ENCODE measurements at regions not wholly inside any gene's neighbourhood (a gene's known extent, or its start where the extent isn't known, plus 50 kb on each side); places are given as distances from the start of the nearest gene placed in this dataset.

DNA sequence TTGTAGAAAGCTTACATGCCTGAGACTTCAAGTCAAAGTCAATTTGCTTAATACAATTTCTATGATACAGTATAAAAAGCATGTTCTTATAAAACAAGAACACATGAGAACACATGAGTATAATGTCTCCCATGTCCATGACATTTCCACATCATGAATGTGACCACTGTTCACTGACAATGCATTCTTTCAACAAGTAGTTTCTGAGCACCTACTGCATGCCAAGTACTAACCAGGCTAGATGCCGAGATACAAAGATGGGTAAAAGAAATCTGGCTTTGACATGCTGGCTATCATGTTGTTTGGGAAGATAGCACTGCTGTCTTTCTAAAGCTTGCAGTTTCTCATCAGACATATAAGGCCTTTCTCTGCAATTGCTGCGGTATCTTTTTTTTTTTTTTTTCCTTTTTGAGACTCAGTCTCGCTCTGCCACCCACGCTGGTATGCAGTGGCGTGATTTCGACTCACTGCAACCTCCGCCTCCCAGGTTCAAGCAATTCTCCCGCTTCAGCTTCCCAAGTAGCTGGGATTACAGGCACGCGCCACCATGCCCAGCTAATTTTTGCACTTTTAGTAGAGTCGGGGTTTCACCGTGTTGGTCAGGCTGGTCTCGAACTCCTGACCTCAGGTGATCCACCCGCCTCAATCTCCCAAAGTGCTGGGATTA, 123.6 kb upstream of the DST start:
- no peak for FAIRE-seq

DNA sequence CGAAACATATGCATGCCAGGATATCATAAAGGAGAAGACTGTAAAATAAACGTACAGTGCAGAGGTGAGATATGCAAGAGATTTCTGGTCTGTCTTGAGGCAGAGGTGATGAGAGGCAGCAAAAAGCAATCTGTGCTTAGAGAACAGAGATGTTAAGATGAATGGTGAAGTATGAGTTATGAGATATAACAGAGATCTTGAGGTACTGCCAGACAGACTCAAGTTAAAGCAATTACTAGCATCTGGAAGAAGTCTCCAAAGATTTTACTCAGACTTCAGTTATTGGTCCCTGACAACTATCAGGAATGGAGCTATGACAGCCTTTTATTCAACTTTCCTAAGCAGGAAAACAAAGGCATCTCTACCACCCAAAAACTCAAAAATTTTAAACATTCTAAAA, 122.8 kb upstream of the DST start:
- no peak for FAIRE-seq

DNA sequence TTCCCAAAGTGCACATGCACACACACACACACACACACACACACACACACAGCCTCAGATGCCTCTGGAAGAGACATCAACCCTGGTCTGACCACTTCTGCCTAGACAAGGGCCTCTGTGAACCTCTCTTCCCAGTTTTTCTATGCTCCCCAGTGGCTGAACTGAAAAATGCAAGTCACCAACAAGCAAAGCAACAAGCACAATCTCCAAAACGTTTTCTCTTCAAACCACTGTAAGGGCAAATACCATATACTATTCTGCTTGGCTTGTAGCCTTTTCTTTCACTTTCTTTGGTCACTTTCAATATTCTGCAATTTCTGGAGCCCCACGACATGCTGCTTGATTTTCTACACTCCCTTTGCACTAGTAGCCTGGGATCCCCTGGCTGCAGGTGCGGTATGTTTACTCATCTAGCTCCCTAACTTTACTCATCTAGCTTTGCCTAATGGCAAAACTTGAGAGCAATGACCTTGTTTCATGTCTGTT, 121.4 kb upstream of the DST start:
- peak; percentile 46 for FAIRE-seq

DNA sequence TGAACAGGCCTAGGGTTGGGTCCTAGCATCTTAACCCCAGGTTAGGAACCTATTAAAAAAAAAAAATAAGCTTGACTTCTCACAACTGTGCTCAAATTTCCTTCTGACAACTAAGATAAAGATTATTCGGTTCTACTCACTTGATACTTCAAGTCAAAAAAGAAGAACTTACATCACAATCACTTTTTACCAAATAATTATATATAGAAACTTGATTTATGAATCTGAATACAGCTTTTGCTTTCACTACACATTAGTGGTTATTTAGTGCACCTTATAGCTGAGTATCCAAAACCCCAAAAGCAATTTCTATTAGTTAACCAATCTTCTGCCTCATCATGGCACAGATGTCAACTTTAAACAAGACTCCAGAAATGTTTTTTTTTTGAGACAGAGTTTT, 119.0 kb upstream of the DST start:
- no peak for FAIRE-seq

GRCh38 chr6:56760842-56761241, 118.2 kb upstream of the DST start:
- FAIRE-seq = no peak

DNA sequence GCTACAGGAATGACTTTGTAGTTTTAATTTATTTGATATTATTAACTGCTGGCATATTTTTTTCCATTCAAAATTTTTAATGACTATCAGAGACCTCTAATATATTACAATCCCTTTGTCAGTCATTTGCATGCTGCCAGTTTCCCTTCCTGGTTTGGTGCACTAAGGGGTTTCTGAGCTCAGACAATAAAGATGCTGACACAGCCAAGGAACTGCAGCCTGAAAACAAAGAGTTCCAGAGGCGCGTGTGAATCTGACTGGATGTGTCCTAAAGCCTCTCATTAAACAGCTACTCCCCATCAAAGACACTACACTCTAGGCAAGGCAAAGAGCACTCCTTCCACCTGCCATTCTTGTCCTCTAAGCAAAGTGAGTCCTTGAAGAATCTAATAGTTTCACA, 116.8 kb upstream of the DST start:
- FAIRE-seq = no peak

DNA sequence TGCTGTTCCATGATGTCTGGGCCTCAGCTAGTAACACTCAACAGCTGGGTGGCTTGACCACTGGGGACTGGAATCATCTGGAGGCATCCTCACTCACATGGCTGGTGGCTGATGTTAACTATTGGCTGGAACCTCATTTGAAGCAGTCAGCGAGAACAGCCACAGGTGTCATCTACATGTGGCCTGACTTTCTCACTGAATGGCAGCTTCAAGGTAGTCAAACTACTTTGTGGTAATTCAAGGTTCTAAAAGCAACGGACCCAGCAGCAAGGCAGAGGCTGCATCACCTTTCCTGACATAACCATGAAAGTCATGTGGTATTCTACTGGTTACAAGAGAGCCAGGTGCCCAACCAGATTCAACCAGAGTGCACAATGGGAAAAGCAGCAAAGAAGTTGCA, 115.9 kb upstream of the DST start:
- FAIRE-seq = no peak

- no peak for FAIRE-seq
Observed at GRCh38 chr6:56758120-56758519, 115.4 kb upstream of the DST start.

DNA sequence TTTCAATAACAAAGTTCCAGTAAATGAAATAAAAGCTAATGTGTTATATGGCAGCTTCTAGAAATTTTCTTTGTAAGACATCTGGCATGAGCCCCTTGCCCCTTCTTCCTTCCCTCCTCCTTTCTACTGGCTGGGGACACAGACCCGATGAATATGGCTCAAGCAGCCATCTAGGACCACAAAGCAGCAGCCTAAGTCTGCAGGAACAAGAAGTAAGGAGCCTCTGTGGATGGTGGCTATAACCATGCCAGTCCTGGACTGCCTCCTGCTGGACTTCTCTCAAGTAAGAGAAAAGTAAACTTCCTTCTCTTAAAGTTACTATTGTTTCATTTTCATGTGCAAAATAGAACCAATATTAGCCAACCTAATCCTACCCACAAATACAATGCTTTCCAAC, 114.9 kb upstream of the DST start:
- no peak for FAIRE-seq

- FAIRE-seq = no peak
Observed at GRCh38 chr6:56756791-56757587, 114.3 kb upstream of the DST start.

GRCh38 chr6:56756219-56756789, 113.6 kb upstream of the DST start:
- FAIRE-seq = no peak

DNA sequence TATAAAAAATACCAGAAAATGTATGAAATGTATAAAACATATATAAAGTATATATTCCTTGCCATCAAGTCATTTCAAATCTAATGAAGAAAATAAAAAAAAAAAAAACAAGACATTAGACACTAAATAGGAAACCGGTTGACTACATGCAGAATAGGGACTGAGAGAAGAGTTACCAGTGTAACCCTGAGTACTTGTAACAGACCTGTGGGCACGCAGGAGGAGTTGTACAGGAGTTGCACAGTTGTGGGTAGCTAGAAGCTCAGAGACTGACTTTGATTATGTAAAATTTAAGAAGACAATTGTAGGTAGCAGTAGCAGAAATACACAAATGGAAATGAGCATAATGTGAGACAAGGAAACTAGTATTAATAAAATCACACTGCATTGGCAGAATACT, 112.4 kb upstream of the DST start:
- no peak for FAIRE-seq

DNA sequence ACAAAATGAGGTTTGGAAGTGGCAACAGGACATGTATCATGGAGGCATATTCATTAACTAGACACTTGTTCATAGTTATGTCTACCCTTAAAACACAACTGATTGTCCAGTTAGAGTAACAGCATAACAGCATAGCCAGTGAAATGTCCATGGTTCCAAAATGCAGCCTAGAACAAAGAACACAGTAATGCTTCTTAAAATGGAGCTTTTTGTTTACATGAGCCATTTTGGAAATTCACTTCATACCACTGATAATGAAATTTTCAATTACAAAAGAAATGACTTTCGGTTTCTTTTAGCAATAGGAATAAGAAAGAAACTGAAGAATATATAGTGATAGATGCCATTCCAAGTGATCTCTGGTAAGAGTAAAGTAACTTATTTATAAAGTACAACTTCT, 111.1 kb upstream of the DST start:
- no peak for FAIRE-seq

DNA sequence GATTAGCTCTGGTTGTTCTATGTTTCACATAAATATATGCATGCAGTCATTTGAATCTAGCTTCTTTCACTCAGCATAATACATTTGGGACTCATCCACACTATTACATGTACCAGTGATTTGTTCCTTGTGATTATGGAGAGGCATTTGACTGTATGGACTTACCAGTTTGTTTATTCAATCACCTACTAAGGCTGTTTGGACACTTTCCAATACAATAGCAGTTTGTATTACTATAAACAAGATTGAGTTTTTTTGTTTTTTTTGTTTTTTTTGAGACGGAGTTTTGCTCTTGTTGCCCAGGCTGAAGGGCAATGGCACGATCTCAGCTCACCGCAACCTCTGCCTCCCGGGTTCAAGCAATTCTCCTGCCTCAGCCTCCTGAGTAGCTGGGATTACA, 109.8 kb upstream of the DST start:
- FAIRE-seq = no peak

DNA sequence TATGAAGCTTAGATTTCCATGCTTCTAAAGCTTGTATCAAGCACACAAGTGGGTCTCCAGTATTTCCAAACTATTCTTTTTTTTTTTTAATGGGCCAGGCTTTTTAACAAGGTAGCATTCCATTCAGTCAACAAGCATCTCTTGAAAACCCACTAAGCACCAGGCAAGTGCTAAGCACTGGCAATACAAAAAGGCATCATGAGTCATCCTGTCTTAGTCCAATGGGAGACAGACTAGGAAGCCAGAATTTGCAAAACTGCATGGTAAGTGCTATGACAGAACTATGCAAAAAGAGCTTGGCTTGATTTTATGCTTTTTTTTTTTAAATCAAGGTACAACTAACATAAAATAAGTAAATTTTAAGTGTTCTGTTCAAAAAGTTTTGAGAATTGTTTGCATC, 109.3 kb upstream of the DST start:
- no peak for FAIRE-seq

- FAIRE-seq = no peak
Observed at GRCh38 chr6:56751604-56752003, 108.9 kb upstream of the DST start.

- no peak for FAIRE-seq
Observed at GRCh38 chr6:56750686-56751085, 108.0 kb upstream of the DST start.

DNA sequence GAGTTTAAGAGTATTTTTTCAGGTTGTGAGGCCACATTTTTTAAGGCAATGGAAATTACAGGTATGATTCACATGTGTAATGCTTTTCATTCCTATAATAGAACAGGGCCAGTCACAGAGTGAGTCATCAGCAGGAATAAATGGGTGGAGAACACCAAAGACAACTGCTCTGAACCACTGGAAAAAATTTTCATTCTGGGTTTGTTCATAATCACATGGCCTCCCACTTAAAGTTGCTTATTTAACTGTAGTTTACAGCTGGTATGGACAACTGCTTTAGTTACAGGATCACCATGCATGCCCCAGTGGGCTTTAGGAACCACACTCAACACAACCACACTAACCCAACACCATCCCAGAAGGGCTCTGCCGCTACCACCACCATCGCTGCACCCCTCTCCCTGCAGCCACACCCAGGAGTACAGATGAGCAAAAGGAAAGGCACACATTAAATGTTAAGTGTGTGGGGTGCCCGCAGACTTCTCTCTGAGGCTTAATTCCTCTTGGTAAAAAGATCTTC, 107.0 kb upstream of the DST start:
- FAIRE-seq = no peak

DNA sequence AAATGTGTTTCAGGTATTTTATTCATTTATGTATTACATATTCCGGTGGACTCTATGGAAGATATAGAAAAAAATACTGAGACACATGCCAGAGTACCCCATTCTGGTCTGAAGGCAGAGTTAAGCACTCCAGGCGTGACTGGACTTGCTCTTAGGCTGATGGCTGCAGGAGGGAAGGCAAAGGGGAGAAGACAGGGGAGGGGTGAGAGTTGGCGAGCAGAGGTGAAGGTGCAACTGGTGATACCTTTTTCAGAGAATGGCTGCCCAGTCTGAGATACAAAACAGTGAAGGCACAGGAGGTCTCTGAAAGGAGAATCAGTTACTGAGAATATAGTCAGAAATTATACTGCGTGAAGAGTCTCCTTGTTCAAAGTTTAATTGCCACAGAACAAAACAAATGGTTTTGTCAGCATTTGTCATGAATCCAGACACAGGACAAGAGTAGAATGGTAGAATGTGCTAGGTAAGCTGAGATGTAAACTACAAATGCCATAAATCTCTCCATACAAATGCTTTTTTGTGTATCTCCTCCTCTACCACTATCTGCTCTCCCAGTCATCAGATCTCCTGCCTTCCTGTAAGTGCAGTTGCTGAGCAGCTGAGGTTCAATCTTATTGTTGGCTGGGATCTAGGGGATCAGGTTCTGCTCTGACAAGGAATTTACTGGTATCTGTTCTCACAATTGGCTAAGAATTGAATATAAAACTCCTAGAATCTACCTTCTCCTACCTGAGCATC, 104.2 kb upstream of the DST start:
- FAIRE-seq = no peak

- FAIRE-seq = no peak
Observed at GRCh38 chr6:56745971-56746370, 103.3 kb upstream of the DST start.

- FAIRE-seq = no peak
Observed at GRCh38 chr6:56745081-56745480, 102.4 kb upstream of the DST start.

DNA sequence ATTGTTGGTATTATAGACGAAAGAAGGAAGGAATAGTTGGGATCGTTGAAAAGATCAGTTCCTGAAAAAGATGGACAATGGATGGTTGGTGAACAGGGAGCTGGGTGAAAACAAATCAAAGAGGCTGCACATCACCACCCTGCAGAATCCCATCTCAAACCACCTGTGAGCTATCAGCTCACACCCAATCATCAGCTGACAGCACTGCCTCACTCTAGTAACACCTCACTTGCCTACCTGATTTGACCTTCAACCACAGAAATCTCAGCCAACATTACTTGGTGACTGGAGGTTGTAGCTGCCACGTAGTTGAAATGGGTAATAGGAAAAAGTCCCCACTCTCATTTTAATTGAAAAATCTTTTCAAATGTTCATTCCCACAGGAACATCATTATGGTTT, 101.8 kb upstream of the DST start:
- FAIRE-seq = no peak

DNA sequence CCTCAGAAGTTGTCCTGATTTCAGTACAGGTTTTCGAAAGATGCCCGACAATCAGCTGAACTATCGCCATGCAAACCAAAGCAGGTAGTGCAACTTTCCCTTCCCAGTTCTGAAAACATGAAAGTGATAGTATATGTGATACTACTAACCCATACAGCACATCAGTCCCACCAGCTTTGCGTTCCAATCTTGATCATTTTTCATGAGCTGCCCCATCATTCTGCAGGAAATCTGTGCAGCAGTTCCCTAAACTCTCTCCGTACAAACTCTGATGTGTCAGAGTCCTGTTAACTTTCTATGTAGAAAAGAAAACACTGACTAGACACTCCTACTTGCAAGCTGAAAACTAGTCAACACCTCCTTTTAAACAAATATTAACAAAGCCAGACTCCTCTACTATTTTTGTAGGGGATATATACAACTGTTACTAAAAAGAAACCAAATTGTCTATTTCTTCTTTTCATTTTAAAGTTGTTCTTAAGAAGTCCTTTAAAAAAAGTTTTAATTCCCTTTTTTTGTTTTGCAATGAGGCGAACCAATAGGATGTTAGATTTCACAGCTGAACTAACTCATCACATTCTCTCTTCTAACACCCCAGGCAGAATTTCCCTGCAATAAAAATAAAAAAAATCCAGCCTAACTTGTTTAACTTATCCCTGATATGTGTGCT, 99.6 kb upstream of the DST start:
- no peak for FAIRE-seq

All from A204.1 (cell line).